Heart right ventricle (tissue), 16 donors: ENCODE measurements at regions not wholly inside any gene's neighbourhood (a gene's known extent, or its start where the extent isn't known, plus 50 kb on each side); places are given as distances from the start of the nearest gene placed in this dataset.
A peak's percentile ranks its signal among the peaks of the same experiment; 100 is the strongest.

ENCODE experiments used
- ATAC-seq, 8 donors: fragments of 200-7000 bp; cut with Tn5 transposase; one replicate each; pipeline ENCODE4 v1.9.1; 2020; ENCODE audit warnings: mild to moderate bottlenecking in 8 of 8, moderate library complexity in 8 of 8, moderate number of reproducible peaks in 1 of 8
- DNase-seq, 2 donors: peaks; one replicate each; pipeline ENCODE4 v3.0.0-alpha.2; 2020
- H3K27ac ChIP-seq, 10 donors: fragments of 200-600 bp; sonication (generic) in 2 of 10; one replicate each; pipeline versions ENCODE4 v1.5.0 to v1.8.0; 2020 to 2022; ENCODE audit warnings: mild to moderate bottlenecking in 3 of 10
- H3K27me3 ChIP-seq, 7 donors: fragments of 200-600 bp; one replicate each; pipeline ENCODE4 v1.8.0; 2021 to 2022; ENCODE audit warnings: mild to moderate bottlenecking in 2 of 7
- H3K36me3 ChIP-seq, 9 donors: fragments of 200-600 bp; sonication (generic) in 1 of 9; one replicate each; pipeline versions ENCODE4 v1.5.0 to v1.8.0; 2020 to 2022; ENCODE audit warnings: mild to moderate bottlenecking in 2 of 9
- H3K4me1 ChIP-seq, 9 donors: fragments of 200-600 bp; sonication (generic) in 1 of 9; one replicate each; pipeline versions ENCODE4 v1.5.0 to v1.8.0; 2020 to 2022; ENCODE audit warnings: mild to moderate bottlenecking in 4 of 9
- H3K4me3 ChIP-seq, 10 donors: fragments of 200-600 bp; sonication (generic) in 2 of 10; one replicate each; pipeline versions ENCODE4 v1.5.0 to v1.8.0; 2020 to 2022; ENCODE audit warnings: mild to moderate bottlenecking in 7 of 10, moderate library complexity in 2 of 10
- H3K9me3 ChIP-seq, 11 donors: fragments of 200-600 bp in 10 of 11; sonication (generic) in 2 of 11; one replicate each; pipeline versions ENCODE4 v1.5.0 to v1.8.0; 2013 to 2022; ENCODE audit warnings: mild to moderate bottlenecking in 2 of 11, control low read depth in 1 of 11, moderate library complexity in 1 of 11
- CTCF ChIP-seq, 9 donors: fragments of 200-600 bp; sonication (generic) in 2 of 9; IDR thresholded peaks; one replicate each; pipeline versions ENCODE4 v1.5.0 to v1.8.0; 2021 to 2022; ENCODE audit warnings: antibody characterized with exemption in 9 of 9, mild to moderate bottlenecking in 5 of 9, moderate library complexity in 1 of 9
- WGBS, 2 donors: extraction: QIAGEN DNeasy Blood & Tissue Kit; methylation state at CpG; one replicate each; pipeline ENCODE4 v1.1.7; 2013; ENCODE audit warnings: inconsistent platforms in 1 of 2; 5-methylcytosine and 5-hydroxymethylcytosine counted together
- intact Hi-C, 10 donors: fragments of 100-400 bp; cut with DNase I; formaldehyde crosslinking; loops; one replicate each; pipeline versions ENCODE4 v1.11.1 to v1.14.2; 2022
- donor health status: Arrhythmogenic right ventricular cardiomyopathy.
- donor health status: ischemic (EF 13 %, LVEDD 7.1; RV severe dilation, severe dysfunction).
- donor health status: healthy with polysubstance abuse.
- donor health status: DM: no; HTN: yes; CAD: no.
- donor health status: DM: no; HTN: no; CAD: no.
- donor health status: ischemic (EF 25% LVEDD 6.9; RV normal size, moderate dysfunction).
- donor health status: ischemic (EF 25% LVEDD 5.7; RV mildly dilated, moderate dysfunction).
- donor health status: healthy.
- donor health status: DM: yes; HTN: yes; CAD: no.
- donor health status: Ischemic cardiomyopathy.
- donor health status: ischemic (EF 35%, LVEDD 5.7; RV mildly dilated, moderate dysfunction).
- donor health status: nonischemic (EF 11% LVEDD 7.7; RV severe dilation, severe dysfunction).
- donor health status: DM: yes; HTN: yes; CAD: no.
- donor health status: PGD.
- donor health status: ischemic (EF 29% LVEDD 5.4; RV normal size, mild dysfunction).
- donor health status: nonischemic (EF 23%, LVEDD 6.1; RV moderate dilation, normal function).

DNA sequence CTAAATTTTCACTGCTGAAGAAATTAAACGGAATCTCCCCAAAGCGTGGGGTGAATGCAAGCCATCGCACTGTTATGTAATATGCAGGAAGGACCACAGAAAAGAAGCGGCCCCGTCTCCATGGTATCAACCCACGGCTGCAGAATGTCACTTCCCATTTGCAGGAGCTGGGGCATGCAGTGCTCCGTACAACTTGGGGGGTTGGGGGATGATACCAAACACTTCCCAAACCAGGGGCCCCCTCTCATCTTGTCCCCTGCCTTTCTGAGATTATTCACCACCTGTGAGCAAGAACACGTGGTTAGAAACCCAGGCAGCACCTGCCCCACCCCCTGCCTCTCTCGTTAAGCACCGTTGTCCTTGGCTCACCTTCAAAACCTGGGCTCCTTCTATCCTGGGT, 505.1 kb upstream of the TMEM132C start:
- DNase-seq (no peak), ATAC-seq (peak in 1 of 8 donors; percentile 46)
- 42 to 61% methylated on average over 10 of the region's 10 CpGs for WGBS, 2 donors
- no peak overlapping the region for H3K27ac ChIP-seq
- H3K4me1 ChIP-seq = no peaks in the 10 kb centered on the region
- TF ChIP-seq CTCF (IDR thresholded peaks at IDR 0.05) = no peak
- intact Hi-C loops = no loop called here
- no peaks in the 10 kb centered on the region for H3K36me3 ChIP-seq
- H3K27me3 ChIP-seq = no peaks in the 10 kb centered on the region
- no peak overlapping the region for H3K4me3 ChIP-seq
- H3K9me3 ChIP-seq = peaks cover 0 to 17% (median 0%) of the 10 kb centered on the region in 11 donors

DNA sequence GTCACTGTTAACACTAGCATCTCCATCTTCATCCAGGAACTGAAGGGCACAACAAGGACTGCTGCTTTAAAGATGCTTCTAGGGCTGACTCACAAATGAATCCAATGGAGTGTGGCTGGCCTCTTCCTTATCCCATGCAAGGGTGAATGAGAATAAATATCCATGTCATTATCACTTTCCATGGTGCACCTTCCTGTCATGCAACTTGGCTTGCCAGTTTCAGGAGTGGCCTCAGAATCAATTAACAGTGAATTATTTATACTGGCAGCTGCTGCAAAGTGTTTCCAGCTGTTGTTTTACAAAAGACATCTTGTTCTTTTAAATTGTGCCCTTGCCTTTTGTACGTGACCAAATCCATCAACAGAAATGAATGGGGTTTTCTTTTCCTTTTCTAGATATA, 499.3 kb upstream of the TMEM132C start:
- intact Hi-C loops = no loop called here

DNA sequence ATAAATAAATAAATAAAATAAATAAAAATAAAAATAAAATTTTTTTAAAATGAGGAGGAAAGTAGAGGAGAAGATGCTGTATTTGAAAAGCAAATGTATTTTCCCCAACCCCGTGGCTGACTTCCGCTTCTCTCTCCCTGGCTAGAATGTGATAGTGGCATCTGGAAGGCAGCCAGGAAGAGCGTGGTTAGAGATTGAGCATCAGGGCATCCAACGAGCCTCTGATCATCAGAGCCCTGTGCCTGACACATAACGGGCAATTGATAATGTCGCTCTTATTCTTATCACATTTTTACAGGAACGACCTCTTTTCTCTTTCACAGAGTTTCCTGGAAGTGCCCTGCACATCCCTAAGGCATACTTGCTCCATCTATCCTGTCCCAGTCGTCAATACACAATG, 496.9 kb upstream of the TMEM132C start:
- H3K4me3 ChIP-seq = no peak overlapping the region
- no peaks in the 10 kb centered on the region for H3K4me1 ChIP-seq
- 27 to 37% methylated on average over 8 of the region's 8 CpGs for WGBS, 2 donors
- no peaks in the 10 kb centered on the region for H3K36me3 ChIP-seq
- H3K27me3 ChIP-seq = peaks cover 0 to 16% (median 0%) of the 10 kb centered on the region in 7 donors
- no peak for TF ChIP-seq CTCF (IDR thresholded peaks at IDR 0.05)
- DNase-seq (no peak), ATAC-seq (no peak)
- no peaks in the 10 kb centered on the region for H3K9me3 ChIP-seq
- intact Hi-C loops = no loop called here
- H3K27ac ChIP-seq = no peak overlapping the region

More for the DNA sequence above, 499.3 kb upstream of the TMEM132C start:
- Histone ChIP-seq H3K4me1 (no peaks in the 10 kb centered on the region), H3K9me3 (peaks cover 0 to 17% (median 0%) of the 10 kb centered on the region in 11 donors), H3K27me3 (peaks cover 0 to 11% (median 0%) of the 10 kb centered on the region in 7 donors), H3K27ac (no peak overlapping the region), H3K4me3 (no peak overlapping the region), H3K36me3 (no peaks in the 10 kb centered on the region)
- 42 to 49% methylated on average over 1 of the region's 1 CpG for WGBS, 2 donors
- DNase-seq = no peak
- ATAC-seq = no peak
- TF ChIP-seq CTCF (IDR thresholded peaks at IDR 0.05) = no peak

DNA sequence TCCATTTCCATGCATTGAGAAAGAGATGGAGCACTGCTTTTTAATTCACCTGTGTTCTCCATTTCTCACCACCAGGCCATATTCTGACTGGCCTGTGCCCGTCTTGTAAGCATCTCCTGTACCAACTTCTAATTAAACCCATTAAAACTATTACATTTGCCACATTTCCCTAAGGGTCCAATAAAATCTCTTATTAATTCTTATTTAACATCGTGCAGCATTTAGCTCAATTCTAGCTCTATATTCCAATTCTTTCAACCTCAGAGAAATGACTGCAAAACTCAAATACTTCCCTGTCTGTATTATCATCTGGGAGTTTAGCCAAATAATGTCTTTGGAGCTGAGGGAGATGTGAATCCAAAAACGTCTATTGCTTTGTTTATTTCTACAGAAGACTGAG, 495.4 kb upstream of the TMEM132C start:
- WGBS, 2 donors = 54 to 57% methylated on average over 3 of the region's 3 CpGs
- DNase-seq = no peak
- Histone ChIP-seq H3K9me3 (no peaks in the 10 kb centered on the region), H3K27me3 (peaks cover 0 to 16% (median 0%) of the 10 kb centered on the region in 7 donors), H3K4me1 (no peaks in the 10 kb centered on the region), H3K27ac (no peak overlapping the region), H3K36me3 (no peaks in the 10 kb centered on the region), H3K4me3 (no peak overlapping the region)
- intact Hi-C loops = no loop called here
- no peak for ATAC-seq
- no peak for TF ChIP-seq CTCF (IDR thresholded peaks at IDR 0.05)
